Right lobe of liver (tissue), 4 donors: ENCODE measurements at regions not wholly inside any gene's neighbourhood (a gene's known extent, or its start where the extent isn't known, plus 50 kb on each side); places are given as distances from the start of the nearest gene placed in this dataset.

ENCODE experiments used
- CTCF ChIP-seq, 4 donors: fragments of 200-600 bp in 3 of 4; fragments of 450-650 bp in 1 of 4; IDR thresholded peaks; one replicate each; pipeline versions ENCODE4 v1.5.1 to v1.8.0; 2016 to 2022; ENCODE audit warnings: antibody characterized with exemption in 4 of 4, mild to moderate bottlenecking in 2 of 4
- POLR2A ChIP-seq: fragments of 450-650 bp; IDR thresholded peaks from one replicate; pipeline ENCODE4 v1.6.1; 2017; ENCODE audit warnings: antibody characterized with exemption, mild to moderate bottlenecking
- donor health status: DM: no; HTN: no; CAD: no.
- donor health status: DM: no; HTN: no; CAD: no.
- donor health status: DM: no; HTN: yes; CAD: no.

- TF ChIP-seq CTCF (IDR thresholded peaks at IDR 0.05), result no peak
- TF ChIP-seq POLR2A, result no peak
These were observed 220.7 kb downstream of the CD47 start for GRCh38 chr3:107870096-107870495.
